ENCODE measurements at regions not wholly inside any gene's neighbourhood (a gene's known extent, or its start where the extent isn't known, plus 50 kb on each side); places are given as distances from the start of the nearest gene placed in this dataset.

- WGBS: 88% methylated on average over 3 of the region's 3 CpGs
- intact Hi-C loops (cut with DNase I): no loop called here
- no peaks in the 10 kb centered on the region for H3K9me3 ChIP-seq
- H3K4me1 ChIP-seq: peaks cover 0 to 20% (median 9%) of the 10 kb centered on the region in 4 donors
- no peaks in the 10 kb centered on the region for H3K27me3 ChIP-seq
- DNase-seq (ENCODE audit: extremely low spot score): no peak
- no peak overlapping the region for H3K27ac ChIP-seq (replicated peaks in 1 of 4)
- H3K4me3 ChIP-seq: no peak overlapping the region
- H3K36me3 ChIP-seq: no peaks in the 10 kb centered on the region
- TF ChIP-seq POLR2A (IDR thresholded peaks at IDR 0.05; ENCODE audit: low read depth) (no peak), POLR2AphosphoS5 (IDR thresholded peaks at IDR 0.05) (no peak), EP300 (IDR thresholded peaks at IDR 0.05) (no peak)
- TF ChIP-seq, protein P1, sequence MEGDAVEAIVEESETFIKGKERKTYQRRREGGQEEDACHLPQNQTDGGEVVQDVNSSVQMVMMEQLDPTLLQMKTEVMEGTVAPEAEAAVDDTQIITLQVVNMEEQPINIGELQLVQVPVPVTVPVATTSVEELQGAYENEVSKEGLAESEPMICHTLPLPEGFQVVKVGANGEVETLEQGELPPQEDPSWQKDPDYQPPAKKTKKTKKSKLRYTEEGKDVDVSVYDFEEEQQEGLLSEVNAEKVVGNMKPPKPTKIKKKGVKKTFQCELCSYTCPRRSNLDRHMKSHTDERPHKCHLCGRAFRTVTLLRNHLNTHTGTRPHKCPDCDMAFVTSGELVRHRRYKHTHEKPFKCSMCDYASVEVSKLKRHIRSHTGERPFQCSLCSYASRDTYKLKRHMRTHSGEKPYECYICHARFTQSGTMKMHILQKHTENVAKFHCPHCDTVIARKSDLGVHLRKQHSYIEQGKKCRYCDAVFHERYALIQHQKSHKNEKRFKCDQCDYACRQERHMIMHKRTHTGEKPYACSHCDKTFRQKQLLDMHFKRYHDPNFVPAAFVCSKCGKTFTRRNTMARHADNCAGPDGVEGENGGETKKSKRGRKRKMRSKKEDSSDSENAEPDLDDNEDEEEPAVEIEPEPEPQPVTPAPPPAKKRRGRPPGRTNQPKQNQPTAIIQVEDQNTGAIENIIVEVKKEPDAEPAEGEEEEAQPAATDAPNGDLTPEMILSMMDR (IDR thresholded peaks at IDR 0.05): no peak
Observed at GRCh38 chr6:19536838-19537237, 300.3 kb upstream of the ID4 start.

- H3K27ac ChIP-seq (replicated peaks in 1 of 4): peak overlapping the region in 3 of 4 donors; percentile 8 to 20 (median 15)
- peaks cover 0 to 15% (median 9%) of the 10 kb centered on the region in 4 donors for H3K4me1 ChIP-seq
- no peak for DNase-seq (ENCODE audit: extremely low spot score)
- H3K4me3 ChIP-seq: no peak overlapping the region
- H3K36me3 ChIP-seq: no peaks in the 10 kb centered on the region
- TF ChIP-seq POLR2AphosphoS5 (IDR thresholded peaks at IDR 0.05) (no peak), POLR2A (IDR thresholded peaks at IDR 0.05; ENCODE audit: low read depth) (no peak), EP300 (IDR thresholded peaks at IDR 0.05) (no peak)
- TF ChIP-seq, protein P1 (IDR thresholded peaks at IDR 0.05): no peak
- WGBS: 75% methylated on average over 11 of the region's 12 CpGs
- H3K27me3 ChIP-seq: no peaks in the 10 kb centered on the region
- H3K9me3 ChIP-seq: no peaks in the 10 kb centered on the region
- intact Hi-C loops (cut with DNase I): no loop called here
Observed at GRCh38 chr6:19538096-19538495, 299.1 kb upstream of the ID4 start.

GRCh38 chr6:19547507-19547906 is 289.7 kb upstream of the ID4 start:
- DNase-seq (ENCODE audit: extremely low spot score): no peak
- TF ChIP-seq EP300 (IDR thresholded peaks at IDR 0.05) (no peak), POLR2A (IDR thresholded peaks at IDR 0.05; ENCODE audit: low read depth) (no peak), POLR2AphosphoS5 (IDR thresholded peaks at IDR 0.05) (no peak)
- TF ChIP-seq, protein P1 (IDR thresholded peaks at IDR 0.05): no peak
- Histone ChIP-seq H3K4me1 (no peaks in the 10 kb centered on the region), H3K27me3 (no peaks in the 10 kb centered on the region), H3K27ac (replicated peaks in 1 of 4) (no peak overlapping the region), H3K9me3 (no peaks in the 10 kb centered on the region), H3K4me3 (no peak overlapping the region), H3K36me3 (no peaks in the 10 kb centered on the region)
- 94% methylated on average over 2 of the region's 2 CpGs for WGBS
- intact Hi-C loops (cut with DNase I): no loop called here

- TF ChIP-seq POLR2A (IDR thresholded peaks at IDR 0.05; ENCODE audit: low read depth): no peak
- no peak for TF ChIP-seq EP300 (IDR thresholded peaks at IDR 0.05)
- TF ChIP-seq, protein P1 (IDR thresholded peaks at IDR 0.05): no peak
- no peak for TF ChIP-seq POLR2AphosphoS5 (IDR thresholded peaks at IDR 0.05)
- H3K4me3 ChIP-seq: no peak overlapping the region
- no peaks in the 10 kb centered on the region for H3K4me1 ChIP-seq
- H3K9me3 ChIP-seq: no peaks in the 10 kb centered on the region
- 97% methylated on average over 4 of the region's 4 CpGs for WGBS
- no peak for DNase-seq (ENCODE audit: extremely low spot score)
- H3K27ac ChIP-seq (replicated peaks in 1 of 4): no peak overlapping the region
- no peaks in the 10 kb centered on the region for H3K27me3 ChIP-seq
- intact Hi-C loops (cut with DNase I): no loop called here
- no peaks in the 10 kb centered on the region for H3K36me3 ChIP-seq
Observed at GRCh38 chr6:19549109-19549508, 288.1 kb upstream of the ID4 start.

GRCh38 chr6:19550380-19550779 is 286.8 kb upstream of the ID4 start:
- Histone ChIP-seq H3K27ac (replicated peaks in 1 of 4) (no peak overlapping the region), H3K4me1 (peaks cover 0 to 6% (median 5%) of the 10 kb centered on the region in 4 donors), H3K9me3 (no peaks in the 10 kb centered on the region), H3K36me3 (no peaks in the 10 kb centered on the region), H3K27me3 (no peaks in the 10 kb centered on the region), H3K4me3 (no peak overlapping the region)
- DNase-seq (ENCODE audit: extremely low spot score): no peak
- 76% methylated on average over 2 of the region's 2 CpGs for WGBS
- intact Hi-C loops (cut with DNase I): no loop called here
- TF ChIP-seq EP300 (IDR thresholded peaks at IDR 0.05) (no peak), POLR2AphosphoS5 (IDR thresholded peaks at IDR 0.05) (no peak), POLR2A (IDR thresholded peaks at IDR 0.05; ENCODE audit: low read depth) (no peak)
- TF ChIP-seq, protein P1 (IDR thresholded peaks at IDR 0.05): no peak

Data from esophagus muscularis mucosa (tissue), 4 donors.